H1 (cell line): ENCODE measurements at regions not wholly inside any gene's neighbourhood (a gene's known extent, or its start where the extent isn't known, plus 50 kb on each side); places are given as distances from the start of the nearest gene placed in this dataset.

Source experiments
- CTCF ChIA-PET: fragments of 300-600 bp; sonication (Branson Sonifier 250); formaldehyde crosslinking; loops from one replicate; lab custom pipeline; 2021; ENCODE audit not compliant: partially characterized antibody; lab: Charles Lee
- POLR2A ChIA-PET: fragments of 300-600 bp; sonication (Branson Sonifier 250); formaldehyde crosslinking; loops from one replicate; lab custom pipeline; 2021; ENCODE audit warnings: inconsistent platforms; ENCODE audit not compliant: partially characterized antibody; lab: Charles Lee
- DNase-seq, 2 experiments: peaks; one replicate each; pipeline versions ENCODE4 v3.0.0 to v3.0.0-alpha.2; 2010 to 2022; ENCODE audit warnings: low spot score in 2 of 2, low read depth in 1 of 2, mixed read lengths in 1 of 2
- FAIRE-seq: peaks from 2 replicates; lab custom pipeline; 2011; peaks lifted over from hg19 to GRCh38; lab: Jason Lieb, UNC
- H2AFZ ChIP-seq: 2 replicates; pipeline ENCODE4 v1.8.1; 2012; ENCODE audit warnings: low read length, inconsistent platforms
- H2AK5ac ChIP-seq: 2 replicates; pipeline ENCODE4 v1.6.1; 2013; ENCODE audit warnings: low read depth, low read length
- H2BK120ac ChIP-seq: replicated peaks from 2 replicates; pipeline ENCODE3; 2013; ENCODE audit warnings: low read depth, low read length, inconsistent platforms
- H2BK12ac ChIP-seq: 2 replicates; pipeline ENCODE4 v1.6.1; 2013; ENCODE audit warnings: low read depth, low read length
- H2BK15ac ChIP-seq: 2 replicates; pipeline ENCODE4 v1.6.1; 2013; ENCODE audit warnings: low read length
- H2BK20ac ChIP-seq: 2 replicates; pipeline ENCODE4 v1.6.1; 2013; ENCODE audit warnings: low read length
- H2BK5ac ChIP-seq: 2 replicates; pipeline ENCODE4 v1.6.1; 2013; ENCODE audit warnings: low read depth, low read length
- H3K14ac ChIP-seq: 2 replicates; pipeline ENCODE4 v1.6.1; 2013; ENCODE audit warnings: inconsistent platforms; ENCODE audit not compliant: insufficient read length
- H3K18ac ChIP-seq: 2 replicates; pipeline ENCODE4 v1.6.1; 2013; ENCODE audit warnings: low read length; ENCODE audit errors: extremely low read depth
- H3K23ac ChIP-seq: 2 replicates; pipeline ENCODE4 v1.6.1; 2013; ENCODE audit warnings: inconsistent platforms; ENCODE audit not compliant: insufficient read length
- H3K23me2 ChIP-seq: 2 replicates; pipeline ENCODE4 v1.6.1; 2013; ENCODE audit warnings: low read depth, low read length
- H3K27ac ChIP-seq: 2 replicates; pipeline ENCODE4 v1.6.1; 2011; ENCODE audit warnings: low read depth, low read length, inconsistent platforms
- H3K27me3 ChIP-seq, 4 experiments: replicated peaks in 1 of 4; 1 replicate in 1 of 4; 2 replicates in 3 of 4; pipeline versions ENCODE4 v1.6.1 to v1.8.1; 2011 to 2013; ENCODE audit warnings: low read length in 3 of 4, mild to moderate bottlenecking in 3 of 4, inconsistent platforms in 2 of 4, mixed read lengths in 2 of 4, moderate library complexity in 1 of 4; ENCODE audit not compliant: control insufficient read depth in 3 of 4, insufficient read depth in 3 of 4; ENCODE audit errors: extremely low read depth in 1 of 4
- H3K36me3 ChIP-seq, 4 experiments: 2 replicates each; pipeline versions ENCODE4 v1.6.1 to v1.8.1; 2011 to 2013; ENCODE audit warnings: mild to moderate bottlenecking in 4 of 4, low read length in 3 of 4, moderate library complexity in 2 of 4, control low read depth in 1 of 4, inconsistent platforms in 1 of 4; ENCODE audit not compliant: insufficient read depth in 4 of 4, control insufficient read depth in 2 of 4
- H3K4ac ChIP-seq: replicated peaks from 2 replicates; pipeline ENCODE3; 2013; ENCODE audit warnings: low read length, low read depth, mixed read lengths, inconsistent platforms; ENCODE audit not compliant: insufficient read length
- H3K4me1 ChIP-seq, 4 experiments: replicated peaks in 1 of 4; 1 replicate in 1 of 4; 2 replicates in 3 of 4; pipeline versions ENCODE4 v1.6.1 to v1.8.1; 2011 to 2013; ENCODE audit warnings: low read length in 3 of 4, inconsistent platforms in 2 of 4, mixed read lengths in 1 of 4; ENCODE audit not compliant: insufficient read depth in 4 of 4, control insufficient read depth in 3 of 4
- H3K4me2 ChIP-seq, 2 experiments: 2 replicates each; pipeline versions ENCODE4 v1.6.1 to v1.8.1; 2011 to 2013; ENCODE audit warnings: low read depth in 2 of 2, low read length in 2 of 2, control low read depth in 1 of 2, inconsistent platforms in 1 of 2, mild to moderate bottlenecking in 1 of 2; ENCODE audit not compliant: insufficient read depth in 1 of 2
- H3K4me3 ChIP-seq, 4 experiments: fragments of 200-600, 300-600 bp in 1 of 4; sonication (generic), shearing (Covaris generic), sonication (Bioruptor Twin) in 1 of 4; 2 replicates each; pipeline versions ENCODE4 v1.5.1 to v1.8.1; 2011 to 2016; ENCODE audit warnings: low read length in 4 of 4, low read depth in 3 of 4, control low read depth in 2 of 4, inconsistent platforms in 2 of 4, mild to moderate bottlenecking in 2 of 4, mixed read lengths in 1 of 4, moderate library complexity in 1 of 4; ENCODE audit not compliant: insufficient read depth in 2 of 4; ENCODE audit errors: extremely low read depth in 1 of 4
- H3K56ac ChIP-seq: replicated peaks from 2 replicates; pipeline ENCODE3; 2013; ENCODE audit warnings: low read depth, mild to moderate bottlenecking, mixed read lengths, low read length, inconsistent platforms; ENCODE audit not compliant: insufficient read length
- H3K79me1 ChIP-seq: 2 replicates; pipeline ENCODE4 v1.6.1; 2013; ENCODE audit warnings: low read depth, low read length, control low read depth
- H3K79me2 ChIP-seq, 2 experiments: 2 replicates each; pipeline versions ENCODE4 v1.6.1 to v1.8.1; 2012 to 2013; ENCODE audit warnings: low read length in 2 of 2, mild to moderate bottlenecking in 2 of 2, inconsistent platforms in 1 of 2; ENCODE audit not compliant: insufficient read depth in 2 of 2, control insufficient read depth in 1 of 2
- H3K9ac ChIP-seq, 4 experiments: replicated peaks in 1 of 4; 1 replicate in 1 of 4; 2 replicates in 3 of 4; pipeline versions ENCODE4 v1.6.1 to v1.8.1; 2011 to 2013; ENCODE audit warnings: low read depth in 3 of 4, low read length in 3 of 4, control low read depth in 2 of 4, mild to moderate bottlenecking in 2 of 4, moderate library complexity in 2 of 4, inconsistent platforms in 1 of 4; ENCODE audit errors: extremely low read depth in 1 of 4
- H3K9me3 ChIP-seq, 2 experiments: 2 replicates each; pipeline versions ENCODE4 v1.6.1 to v1.8.1; 2012 to 2013; ENCODE audit warnings: mild to moderate bottlenecking in 2 of 2, moderate library complexity in 2 of 2, control low read depth in 1 of 2, inconsistent platforms in 1 of 2, low read depth in 1 of 2, low read length in 1 of 2, mixed read lengths in 1 of 2; ENCODE audit not compliant: insufficient read depth in 2 of 2
- H4K20me1 ChIP-seq, 2 experiments: replicated peaks in 1 of 2; 2 replicates each; pipeline versions ENCODE3 to v1.8.1; 2011 to 2013; ENCODE audit warnings: inconsistent platforms in 2 of 2, low read length in 2 of 2, mild to moderate bottlenecking in 1 of 2; ENCODE audit not compliant: insufficient read depth in 2 of 2, control insufficient read depth in 1 of 2
- H4K5ac ChIP-seq: 2 replicates; pipeline ENCODE4 v1.6.1; 2013; ENCODE audit warnings: low read length, low read depth, mixed read lengths, inconsistent platforms; ENCODE audit not compliant: insufficient read length
- H4K8ac ChIP-seq: 2 replicates; pipeline ENCODE4 v1.8.0; 2013; ENCODE audit warnings: mild to moderate bottlenecking, moderate library complexity, low read length, inconsistent platforms; ENCODE audit not compliant: insufficient read depth; ENCODE audit errors: extremely low read depth
- H4K91ac ChIP-seq: replicated peaks from 2 replicates; pipeline ENCODE3; 2013; ENCODE audit warnings: low read length, mixed read lengths, inconsistent platforms; ENCODE audit not compliant: insufficient read length
- HDAC2 ChIP-seq, 2 experiments: fragments of 300-600 bp in 1 of 2; sonication (generic) in 1 of 2; IDR thresholded peaks; 2 replicates each; pipeline ENCODE4 v1.6.1; 2011 to 2012; ENCODE audit warnings: low read depth in 2 of 2, low read length in 2 of 2, mild to moderate bottlenecking in 2 of 2, moderate library complexity in 2 of 2, borderline replicate concordance in 1 of 2, inconsistent platforms in 1 of 2
- SIRT6 ChIP-seq: IDR thresholded peaks from one replicate; pipeline ENCODE4 v1.7.1; 2012; ENCODE audit warnings: low read length, inconsistent platforms
- WGBS, 2 experiments: shearing (Covaris generic) in 1 of 2; methylation state at CpG; one replicate each; pipeline versions ENCODE4 v1.1.6 to v1.1.7; 2013 to 2015; ENCODE audit warnings: low lambda C conversion rate in 2 of 2, mixed read lengths in 2 of 2, inconsistent platforms in 1 of 2, low coverage in 1 of 2, missing lambda C conversion rate in 1 of 2; ENCODE audit not compliant: insufficient replicate concordance in 2 of 2, insufficient coverage in 1 of 2, insufficient read length in 1 of 2; ENCODE audit errors: extremely low coverage in 1 of 2, missing lambda C conversion rate in 1 of 2; 5-methylcytosine and 5-hydroxymethylcytosine counted together

DNA sequence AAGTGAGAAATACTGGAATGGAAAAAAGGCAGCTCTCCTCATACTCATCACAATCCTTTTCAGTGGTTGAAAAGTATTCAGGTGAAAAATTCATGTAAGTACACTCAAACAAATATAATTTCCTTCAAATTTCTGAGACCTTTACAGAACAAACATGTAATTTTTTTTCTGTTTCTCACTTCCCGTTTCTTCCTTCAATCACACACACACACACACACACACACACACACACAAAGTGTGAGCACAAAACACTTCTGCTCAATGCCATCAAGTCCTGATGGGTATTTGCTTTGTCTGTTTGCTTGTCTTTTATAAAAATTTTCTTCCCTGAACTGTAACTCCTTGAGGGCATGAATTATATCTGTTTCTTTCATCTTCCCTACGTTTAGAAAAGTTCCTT is 110.6 kb downstream of the LIG4 start:
- H3K4me1 ChIP-seq, result no peaks in the 10 kb centered on the region
- H3K23me2 ChIP-seq, result no peaks in the 10 kb centered on the region; the same call in 1 of the 2 replicates
- no peak overlapping the region for H3K23ac ChIP-seq
- no peaks in the 10 kb centered on the region for H3K9me3 ChIP-seq
- H3K56ac ChIP-seq, result no peak overlapping the region
- WGBS, 2 experiments, result 93% methylated on average over 2 of the region's 2 CpGs; no CpG with 5 or more reads in 1 of the 2 experiments
- CTCF ChIA-PET, result interaction anchor here (1.0 to 2.1 kb wide), 3 partner anchors 37 to 51 kb away, joined by 3 to 4 read pairs (median 3); no protein-coding TSS in a partner anchor
- no peak overlapping the region for H2AK5ac ChIP-seq
- H3K27ac ChIP-seq, result no peak overlapping the region
- no peak overlapping the region for H3K9ac ChIP-seq
- no peak overlapping the region for H3K4me3 ChIP-seq
- no peak overlapping the region for H2BK12ac ChIP-seq
- H3K36me3 ChIP-seq, result no peaks in the 10 kb centered on the region
- no peak overlapping the region for H2BK120ac ChIP-seq
- no peaks in the 10 kb centered on the region for H3K27me3 ChIP-seq
- H2BK20ac ChIP-seq, result no peak overlapping the region
- POLR2A ChIA-PET, result no interaction called here
- no peaks in the 10 kb centered on the region for H3K79me2 ChIP-seq
- FAIRE-seq, result no peak
- H3K4me2 ChIP-seq, result no peak overlapping the region
- no peak overlapping the region for H3K18ac ChIP-seq
- no peak overlapping the region for H4K8ac ChIP-seq
- H2BK15ac ChIP-seq, result no peak overlapping the region
- no peak overlapping the region for H4K5ac ChIP-seq
- DNase-seq, result no peak
- H4K91ac ChIP-seq, result no peak overlapping the region
- no peak overlapping the region for H3K14ac ChIP-seq
- no peaks in the 10 kb centered on the region for H4K20me1 ChIP-seq
- no peak overlapping the region for H2BK5ac ChIP-seq
- H2AFZ ChIP-seq, result no peak overlapping the region
- H3K79me1 ChIP-seq, result no peaks in the 10 kb centered on the region
- H3K4ac ChIP-seq, result no peak overlapping the region
- TF ChIP-seq HDAC2 (IDR thresholded peaks at IDR 0.05; ENCODE audit: borderline replicate concordance in 1 of 2, low read depth in 2 of 2, low read length in 2 of 2) (no peak), SIRT6 (no peak)
